ENCODE measurements at regions not wholly inside any gene's neighbourhood (a gene's known extent, or its start where the extent isn't known, plus 50 kb on each side); places are given as distances from the start of the nearest gene placed in this dataset.

DNA sequence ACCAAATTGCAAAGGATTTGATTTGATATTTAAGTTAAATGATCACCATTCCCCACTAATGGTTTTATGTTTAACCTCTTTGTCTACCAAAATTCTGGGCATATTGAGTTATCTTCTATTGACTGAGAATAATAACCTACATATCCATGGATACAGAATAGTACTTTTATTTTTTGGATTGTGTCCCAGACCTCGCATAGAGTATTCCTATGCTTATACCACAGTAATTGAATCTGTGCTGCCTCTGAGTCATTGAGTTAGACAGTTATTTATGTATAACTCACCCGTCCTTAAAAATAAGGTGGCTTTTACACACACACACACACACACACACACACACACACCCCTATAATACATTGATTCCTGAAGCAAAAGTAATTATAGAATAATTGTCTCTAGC is 690.1 kb upstream of the BCHE start:
- DNase-seq (ENCODE audit: low read depth, low spot score): no peak
- CTCF ChIA-PET: no interaction called here
- POLR2A ChIA-PET: no interaction called here

DNA sequence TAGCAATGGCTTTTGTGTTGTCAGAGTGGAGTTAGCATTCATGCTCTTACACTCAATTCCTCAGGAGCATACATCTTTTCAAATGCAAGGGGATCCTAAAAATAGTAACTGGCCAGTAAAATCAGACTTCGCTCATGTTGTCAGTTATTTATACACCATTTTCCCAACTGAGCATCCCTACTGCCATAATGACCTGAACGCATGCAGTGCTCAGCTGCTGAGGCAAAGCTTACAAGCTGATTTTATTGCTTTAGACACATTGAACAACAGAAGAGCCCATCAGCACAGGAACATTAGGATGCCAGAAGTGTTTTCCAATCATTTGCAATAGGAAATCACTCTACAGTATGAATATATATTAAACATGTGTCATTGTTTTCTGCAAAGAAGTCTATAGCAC is 689.7 kb upstream of the BCHE start:
- TF ChIP-seq, protein P1, sequence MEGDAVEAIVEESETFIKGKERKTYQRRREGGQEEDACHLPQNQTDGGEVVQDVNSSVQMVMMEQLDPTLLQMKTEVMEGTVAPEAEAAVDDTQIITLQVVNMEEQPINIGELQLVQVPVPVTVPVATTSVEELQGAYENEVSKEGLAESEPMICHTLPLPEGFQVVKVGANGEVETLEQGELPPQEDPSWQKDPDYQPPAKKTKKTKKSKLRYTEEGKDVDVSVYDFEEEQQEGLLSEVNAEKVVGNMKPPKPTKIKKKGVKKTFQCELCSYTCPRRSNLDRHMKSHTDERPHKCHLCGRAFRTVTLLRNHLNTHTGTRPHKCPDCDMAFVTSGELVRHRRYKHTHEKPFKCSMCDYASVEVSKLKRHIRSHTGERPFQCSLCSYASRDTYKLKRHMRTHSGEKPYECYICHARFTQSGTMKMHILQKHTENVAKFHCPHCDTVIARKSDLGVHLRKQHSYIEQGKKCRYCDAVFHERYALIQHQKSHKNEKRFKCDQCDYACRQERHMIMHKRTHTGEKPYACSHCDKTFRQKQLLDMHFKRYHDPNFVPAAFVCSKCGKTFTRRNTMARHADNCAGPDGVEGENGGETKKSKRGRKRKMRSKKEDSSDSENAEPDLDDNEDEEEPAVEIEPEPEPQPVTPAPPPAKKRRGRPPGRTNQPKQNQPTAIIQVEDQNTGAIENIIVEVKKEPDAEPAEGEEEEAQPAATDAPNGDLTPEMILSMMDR (IDR thresholded peaks at IDR 0.05; ENCODE audit: low read depth, low read length): no peak
- POLR2A ChIA-PET: no interaction called here
- H3K27ac ChIP-seq (ENCODE audit: low read depth, low read length): no peak overlapping the region
- CTCF ChIA-PET: no interaction called here
- H3K27me3 ChIP-seq (ENCODE audit: control insufficient read depth, insufficient read depth, low read length): no peaks in the 10 kb centered on the region
- no peak overlapping the region for H3K4me3 ChIP-seq (ENCODE audit: low read depth, low read length)
- peaks cover 4% of the 10 kb centered on the region; the same call in 1 of the 2 replicates for H3K9me3 ChIP-seq (ENCODE audit: control insufficient read depth, insufficient read depth, low read length)
- DNase-seq (ENCODE audit: low read depth, low spot score): no peak

More for the DNA sequence above, 690.1 kb upstream of the BCHE start:
- TF ChIP-seq, protein P1 (IDR thresholded peaks at IDR 0.05; ENCODE audit: low read depth, low read length): no peak
- no peaks in the 10 kb centered on the region for H3K27me3 ChIP-seq (ENCODE audit: control insufficient read depth, insufficient read depth, low read length)
- H3K9me3 ChIP-seq (ENCODE audit: control insufficient read depth, insufficient read depth, low read length): peaks cover 6% of the 10 kb centered on the region; the same call in 1 of the 2 replicates
- H3K4me3 ChIP-seq (ENCODE audit: low read depth, low read length): no peak overlapping the region
- H3K27ac ChIP-seq (ENCODE audit: low read depth, low read length): no peak overlapping the region

DNA sequence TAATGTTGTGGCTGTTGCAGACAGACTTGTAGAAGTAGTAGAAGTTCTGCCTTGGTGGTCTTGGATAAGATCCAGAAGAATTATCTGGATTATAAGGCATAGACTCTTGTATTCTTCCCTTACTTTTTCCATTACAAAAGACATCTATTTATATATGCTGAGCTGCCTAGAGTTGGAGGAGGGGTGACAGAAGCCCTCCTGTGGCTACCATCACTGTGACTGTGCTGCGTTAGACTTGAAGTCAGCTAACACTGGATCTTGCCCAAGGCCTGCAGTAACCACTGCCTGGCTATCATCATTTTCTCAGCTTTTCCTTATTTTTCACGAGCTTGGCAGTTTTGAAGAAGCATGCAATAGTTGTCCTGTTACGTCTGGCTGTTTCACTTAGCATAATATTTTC is 684.8 kb upstream of the BCHE start:
- no peak for DNase-seq (ENCODE audit: low read depth, low spot score)
- H3K27me3 ChIP-seq (ENCODE audit: control insufficient read depth, insufficient read depth, low read length): no peaks in the 10 kb centered on the region
- POLR2A ChIA-PET: no interaction called here
- H3K4me3 ChIP-seq (ENCODE audit: low read depth, low read length): no peak overlapping the region
- TF ChIP-seq, protein P1 (IDR thresholded peaks at IDR 0.05; ENCODE audit: low read depth, low read length): no peak
- H3K27ac ChIP-seq (ENCODE audit: low read depth, low read length): no peak overlapping the region
- H3K9me3 ChIP-seq (ENCODE audit: control insufficient read depth, insufficient read depth, low read length): no peaks in the 10 kb centered on the region; the same call in 1 of the 2 replicates
- CTCF ChIA-PET: no interaction called here

DNA sequence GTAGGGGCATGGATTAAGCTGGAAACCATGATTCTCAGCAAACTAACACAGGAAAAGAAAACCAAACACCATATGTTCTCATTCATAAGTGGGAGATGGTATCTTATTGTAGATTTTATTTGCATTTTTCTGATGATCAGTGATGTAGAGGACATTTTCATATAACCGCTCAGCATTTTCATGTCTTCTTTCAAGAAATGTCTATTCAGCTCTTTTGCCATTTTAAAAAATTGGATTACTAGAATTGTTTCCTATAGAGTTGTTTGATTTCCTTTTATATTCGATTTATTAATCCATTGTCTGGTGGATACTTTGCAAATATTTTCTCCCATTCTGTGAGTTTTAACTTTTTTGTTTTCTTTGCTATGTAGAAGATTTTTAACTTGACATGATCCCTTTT is 682.2 kb upstream of the BCHE start:
- no peak overlapping the region for H3K27ac ChIP-seq (ENCODE audit: low read depth, low read length)
- POLR2A ChIA-PET: no interaction called here
- H3K4me3 ChIP-seq (ENCODE audit: low read depth, low read length): no peak overlapping the region
- TF ChIP-seq, protein P1 (IDR thresholded peaks at IDR 0.05; ENCODE audit: low read depth, low read length): no peak
- CTCF ChIA-PET: no interaction called here
- H3K27me3 ChIP-seq (ENCODE audit: control insufficient read depth, insufficient read depth, low read length): no peaks in the 10 kb centered on the region
- H3K9me3 ChIP-seq (ENCODE audit: control insufficient read depth, insufficient read depth, low read length): no peaks in the 10 kb centered on the region; the same call in 1 of the 2 replicates
- no peak for DNase-seq (ENCODE audit: low read depth, low spot score)

DNA sequence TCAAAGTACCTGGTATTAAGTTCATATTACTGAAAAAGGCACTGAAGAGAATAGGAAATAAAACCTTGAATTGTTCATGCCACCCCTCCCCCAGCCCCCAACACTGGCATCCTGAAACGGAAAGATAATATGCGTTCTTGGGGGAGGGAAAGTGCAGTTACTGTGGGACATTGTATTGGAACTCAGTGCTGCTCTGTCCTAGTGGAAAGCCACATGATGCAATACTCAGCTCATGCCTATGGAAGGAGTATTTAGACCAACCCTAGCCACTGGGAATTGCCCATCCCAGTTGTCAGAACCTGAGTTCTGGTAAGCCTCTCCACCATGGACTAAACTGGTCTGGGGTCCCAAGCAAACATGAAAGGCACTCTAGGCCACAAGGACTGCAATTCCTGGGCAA is 680.8 kb upstream of the BCHE start:
- DNase-seq (ENCODE audit: low read depth, low spot score): no peak
- POLR2A ChIA-PET: no interaction called here
- no peak overlapping the region for H3K4me3 ChIP-seq (ENCODE audit: low read depth, low read length)
- TF ChIP-seq, protein P1 (IDR thresholded peaks at IDR 0.05; ENCODE audit: low read depth, low read length): no peak
- H3K27me3 ChIP-seq (ENCODE audit: control insufficient read depth, insufficient read depth, low read length): no peaks in the 10 kb centered on the region
- H3K9me3 ChIP-seq (ENCODE audit: control insufficient read depth, insufficient read depth, low read length): no peaks in the 10 kb centered on the region; the same call in 1 of the 2 replicates
- CTCF ChIA-PET: no interaction called here
- H3K27ac ChIP-seq (ENCODE audit: low read depth, low read length): no peak overlapping the region

All from AG04450 (cell line).